HG03095 (cell line): ENCODE measurements at regions not wholly inside any gene's neighbourhood (a gene's known extent, or its start where the extent isn't known, plus 50 kb on each side); places are given as distances from the start of the nearest gene placed in this dataset.
"Not testable (repeated sequence)": the region's sequence is repeated elsewhere in the genome, so short reads cannot be mapped to it uniquely, and the experiment has no call there.

Source experiments
- ATAC-seq: cut with Tn5 transposase; IDR thresholded peaks from one replicate; pipeline ENCODE4 v1.9.1; 2021; ENCODE audit warnings: moderate library complexity; ENCODE audit not compliant: unreplicated experiment

DNA sequence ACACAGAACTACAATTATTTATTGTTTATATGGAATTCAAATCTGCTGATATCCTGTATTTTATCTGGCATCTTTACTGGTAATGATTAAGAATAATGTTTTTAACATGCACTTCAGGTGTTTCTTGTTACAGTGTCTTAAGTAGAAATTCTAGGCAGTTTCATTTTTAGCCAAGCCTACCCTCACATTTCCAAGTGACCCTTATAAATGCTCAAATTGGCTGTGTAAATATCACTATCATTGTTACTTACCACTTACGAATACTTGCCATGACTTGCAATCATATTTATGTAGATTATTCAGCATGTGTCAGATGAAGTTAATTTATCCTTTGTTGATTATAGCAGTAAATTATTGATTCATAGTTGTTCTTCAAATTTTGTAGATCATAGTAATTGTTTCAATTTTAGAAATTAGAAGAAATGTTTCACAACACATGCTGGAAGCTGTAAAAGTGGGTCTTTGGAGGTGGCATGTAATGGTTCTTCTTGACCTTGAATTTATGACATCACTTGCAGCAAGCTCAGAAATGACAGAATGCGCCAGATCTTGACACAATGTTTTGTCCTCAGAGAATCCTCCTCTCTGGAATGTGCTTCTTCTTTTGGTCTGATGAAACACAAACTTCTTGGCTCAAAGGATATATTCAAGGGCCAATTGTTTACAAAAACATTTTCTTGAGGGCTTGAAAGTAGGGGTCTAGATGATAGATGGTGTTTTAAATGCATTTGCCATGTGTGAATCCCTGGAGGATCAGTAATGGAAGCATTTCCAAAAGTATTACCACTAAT is 471.8 kb downstream of the COL12A1 start:
- ATAC-seq, result no peak

DNA sequence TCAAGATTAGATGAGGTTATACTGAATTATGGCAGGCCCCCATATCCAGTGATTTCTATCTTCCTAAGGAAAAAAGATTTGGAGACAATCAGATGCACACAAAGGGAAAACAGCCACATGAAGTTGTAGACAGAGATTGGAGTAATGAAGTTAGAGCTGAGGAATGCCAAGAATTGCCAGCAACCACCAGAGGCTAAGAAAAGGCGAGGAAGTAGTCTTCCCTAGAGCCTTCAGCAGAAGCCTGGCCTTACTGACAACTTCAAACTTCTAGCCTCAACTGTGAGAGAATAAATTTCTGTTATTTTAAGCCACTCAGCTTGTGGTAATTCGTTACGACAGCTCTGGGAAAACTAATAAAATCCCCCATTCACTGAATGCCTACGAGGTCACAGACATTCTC is 473.9 kb downstream of the COL12A1 start:
- no peak for ATAC-seq

GRCh38 chr6:74731204-74731603 is 474.6 kb downstream of the COL12A1 start:
- ATAC-seq, result no peak

DNA sequence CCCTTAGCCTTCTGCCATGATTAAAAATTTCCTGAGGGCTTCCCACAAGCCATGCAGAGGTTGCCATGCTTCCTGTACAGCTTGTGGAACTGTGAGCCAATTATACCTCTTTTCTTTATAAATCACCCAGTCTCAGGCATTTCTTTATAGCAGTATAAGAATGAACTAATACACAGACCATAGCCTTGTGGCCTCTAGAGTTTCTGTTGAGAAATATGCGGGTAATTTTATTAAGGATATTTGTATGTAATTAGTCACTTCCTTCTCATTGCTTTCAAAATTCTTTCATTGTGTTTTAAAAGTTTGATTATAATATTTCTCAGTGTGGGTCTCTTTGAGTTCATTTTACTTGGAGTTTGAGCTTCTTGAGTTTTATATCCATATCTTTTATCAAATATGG is 484.9 kb downstream of the COL12A1 start:
- no peak for ATAC-seq

GRCh38 chr6:74717591-74717990 is 488.3 kb downstream of the COL12A1 start:
- ATAC-seq, result no peak

DNA sequence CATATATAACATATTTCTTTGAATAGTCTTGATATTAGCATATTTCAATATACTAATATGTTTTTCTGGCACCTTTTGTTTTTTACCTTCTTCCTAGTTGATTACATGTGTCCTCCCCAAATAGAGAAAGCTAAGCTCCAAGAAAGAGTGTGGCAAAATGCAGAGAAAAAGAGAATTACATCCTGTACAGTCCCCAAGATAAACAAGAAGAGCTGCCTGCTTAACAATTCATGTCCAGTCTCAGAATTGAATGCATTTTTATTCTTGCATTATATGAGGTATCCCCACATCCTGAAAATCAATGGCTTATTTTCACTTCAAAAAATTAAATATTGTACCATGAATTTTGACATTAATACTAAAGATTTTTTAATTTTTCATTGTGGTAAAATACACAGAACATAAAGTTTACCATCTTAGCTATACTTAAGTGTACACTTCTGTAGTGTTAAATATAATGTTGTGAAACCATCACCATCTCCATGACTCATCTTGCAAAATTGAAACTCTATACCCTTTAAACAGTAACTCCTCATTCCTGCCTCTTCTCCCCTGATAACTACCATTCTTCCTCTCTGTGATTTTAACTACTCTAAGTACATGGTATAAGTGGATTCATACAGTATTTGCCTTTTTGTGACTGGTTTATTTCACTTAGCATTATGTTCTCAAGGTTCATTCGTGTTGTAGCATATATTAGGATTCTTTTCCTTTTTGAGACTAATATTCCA is 490.3 kb downstream of the COL12A1 start:
- no peak for ATAC-seq

DNA sequence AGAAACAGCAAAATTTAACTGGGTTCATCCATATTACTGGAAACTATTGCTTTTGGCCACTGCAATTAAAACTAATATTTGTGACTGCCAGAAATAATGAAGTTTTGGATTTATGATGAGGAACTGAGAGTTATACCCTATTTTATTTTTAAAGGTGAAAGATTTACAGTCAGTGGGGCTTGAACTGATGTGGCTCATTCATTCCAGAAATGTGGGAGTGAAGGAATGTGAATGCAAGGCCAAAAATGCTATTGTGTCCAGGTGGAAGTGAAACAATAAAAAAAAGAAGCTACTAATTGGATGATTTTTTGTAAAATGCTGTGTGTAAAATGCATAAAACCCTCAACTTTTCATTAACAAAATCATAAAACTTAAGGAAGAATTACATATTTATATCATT is 491.9 kb downstream of the COL12A1 start:
- ATAC-seq, result no peak

DNA sequence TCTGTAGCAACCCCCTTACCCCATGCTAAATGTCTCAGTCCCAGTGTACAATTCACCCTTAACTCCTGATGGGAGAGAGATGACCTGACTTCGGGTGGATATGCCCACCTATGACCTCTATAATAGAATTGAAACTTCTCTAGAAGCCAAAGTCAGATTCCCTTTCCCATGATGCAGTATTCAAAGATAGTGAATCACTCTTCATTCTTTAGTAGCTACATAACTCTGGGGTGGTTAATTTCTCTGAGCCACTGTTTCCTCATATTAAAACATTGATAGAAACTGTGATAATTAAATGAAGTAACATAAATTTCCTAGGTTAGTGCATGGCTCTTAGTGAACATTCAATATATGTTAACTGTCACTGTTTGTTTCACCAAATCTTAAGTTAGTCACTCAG is 500.4 kb downstream of the COL12A1 start:
- no peak for ATAC-seq

DNA sequence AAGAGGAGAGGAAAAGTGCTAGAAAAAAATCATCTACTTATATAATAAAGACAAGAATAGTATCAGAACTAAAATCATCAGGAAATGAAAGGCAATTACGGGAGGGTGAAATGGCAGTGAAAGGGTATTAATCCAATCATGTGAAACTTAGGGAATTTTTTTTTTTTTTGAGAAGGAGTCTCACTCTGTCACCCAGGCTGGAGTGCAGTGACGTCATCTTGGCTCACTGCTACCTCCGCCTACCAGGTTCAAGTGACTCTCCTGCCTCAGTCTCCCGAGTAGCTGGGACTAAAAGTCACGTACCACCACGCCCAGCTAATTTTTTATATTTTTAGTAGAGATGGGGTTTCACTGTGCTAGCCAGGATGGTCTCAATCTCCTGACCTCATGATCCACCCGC is 501.3 kb downstream of the COL12A1 start:
- not testable (repeated sequence) for ATAC-seq

DNA sequence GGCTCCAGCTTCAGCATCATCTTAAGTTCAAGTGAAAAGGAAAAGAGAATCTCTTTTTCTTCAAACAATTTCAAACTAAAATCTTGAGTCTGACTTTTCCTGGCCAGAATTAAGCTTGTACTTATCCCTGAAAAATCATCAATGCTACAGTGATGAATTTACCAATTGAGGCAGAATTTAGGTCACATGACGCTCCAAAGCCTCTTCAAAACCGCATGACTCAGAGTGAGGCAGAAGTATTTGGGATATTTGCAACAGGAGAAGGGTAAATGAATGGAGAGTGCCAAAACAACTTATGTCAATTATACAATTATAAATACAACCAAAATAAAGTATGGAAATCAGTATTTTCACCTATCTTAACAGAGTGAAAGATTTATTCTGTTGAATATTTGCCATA is 515.5 kb downstream of the COL12A1 start:
- no peak for ATAC-seq

- ATAC-seq, result no peak
Measured at GRCh38 chr6:74689601-74690000, 516.3 kb downstream of the COL12A1 start.

DNA sequence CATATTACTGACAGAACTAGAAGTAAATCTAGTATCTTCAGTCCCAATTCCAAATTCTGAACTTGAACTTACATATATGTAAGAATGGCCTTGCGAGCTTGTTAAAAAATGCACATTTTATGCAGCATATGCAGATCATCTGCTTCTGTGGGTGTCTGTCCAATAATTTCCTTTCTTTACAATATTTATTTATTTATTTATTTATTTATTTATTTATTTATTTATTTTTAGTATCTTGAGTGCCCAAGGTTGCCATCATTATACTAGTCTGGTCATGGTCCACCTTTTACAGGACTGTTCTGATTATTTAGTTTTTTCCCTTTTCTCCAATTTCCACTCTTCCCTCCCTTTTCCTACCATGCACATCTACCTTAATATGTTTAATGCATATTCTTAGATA is 528.4 kb downstream of the COL12A1 start:
- ATAC-seq, result no peak

GRCh38 chr6:74676906-74677305 is 528.9 kb downstream of the COL12A1 start:
- ATAC-seq, result no peak

- ATAC-seq, result no peak
Measured at GRCh38 chr6:74674377-74674776, 531.5 kb downstream of the COL12A1 start.

GRCh38 chr6:74671558-74672025 is 534.3 kb downstream of the COL12A1 start:
- ATAC-seq, result no peak

- no peak for ATAC-seq
Measured at GRCh38 chr6:74658391-74658790, 547.5 kb downstream of the COL12A1 start.

- ATAC-seq, result no peak
Measured at GRCh38 chr6:74657931-74658330, 547.9 kb downstream of the COL12A1 start.

GRCh38 chr6:74657011-74657410 is 548.8 kb downstream of the COL12A1 start:
- ATAC-seq, result no peak

DNA sequence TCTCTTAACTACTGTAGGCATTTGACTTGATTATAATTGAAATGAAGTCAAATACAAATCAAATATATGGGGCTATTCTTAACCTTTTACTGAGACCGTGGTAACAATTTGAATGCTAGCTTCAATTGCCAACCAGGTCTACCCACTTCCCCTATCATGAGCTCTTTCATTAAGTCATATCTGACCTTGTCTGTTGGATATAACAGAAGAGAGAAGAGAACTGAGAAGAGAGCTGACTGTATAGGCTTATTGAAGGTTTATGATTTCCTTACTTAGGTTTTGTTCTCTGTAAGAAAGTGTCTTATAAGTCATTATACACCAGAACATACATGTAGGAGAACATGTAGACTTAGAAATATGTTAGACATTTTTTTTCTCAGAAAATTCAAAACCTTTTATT is 549.4 kb downstream of the COL12A1 start:
- ATAC-seq, result no peak

GRCh38 chr6:74654296-74654695 is 551.6 kb downstream of the COL12A1 start:
- no peak for ATAC-seq

- no peak for ATAC-seq
Measured at GRCh38 chr6:74651948-74652842, 553.7 kb downstream of the COL12A1 start.
